SK-N-SH treated with all-trans-retinoic acid at 6 μM for 48 hours (cell line): ENCODE measurements at regions not wholly inside any gene's neighbourhood (a gene's known extent, or its start where the extent isn't known, plus 50 kb on each side); places are given as distances from the start of the nearest gene placed in this dataset.
A peak's percentile ranks its signal among the peaks of the same experiment; 100 is the strongest.

Experiments used
- ATAC-seq: fragments of 200-7000 bp; cut with Tn5 transposase; 3 replicates; pipeline ENCODE4 v1.9.1; 2020; ENCODE audit warnings: mild to moderate bottlenecking, moderate library complexity
- ARNTL ChIP-seq: fragments of 450-650 bp; formaldehyde crosslinking; IDR thresholded peaks from 2 replicates; pipeline ENCODE4 v1.5.0; 2020; ENCODE audit warnings: low read depth, mild to moderate bottlenecking, moderate library complexity, borderline replicate concordance
- BACH2 ChIP-seq: fragments of 250-450 bp; sonication (Bioruptor Pico); IDR thresholded peaks from 2 replicates; pipeline ENCODE4 v1.9.0; 2021; ENCODE audit warnings: mild to moderate bottlenecking, borderline replicate concordance
- CSDC2 ChIP-seq: fragments of 250-450 bp; sonication (Bioruptor Pico); IDR thresholded peaks from 2 replicates; pipeline ENCODE4 v1.5.0; 2020; ENCODE audit warnings: mild to moderate bottlenecking, moderate library complexity
- ESRRG ChIP-seq: fragments of 250-450 bp; sonication (Bioruptor Pico); IDR thresholded peaks from 2 replicates; pipeline ENCODE4 v1.6.1; 2021; ENCODE audit warnings: mild to moderate bottlenecking
- GLIS3 ChIP-seq: fragments of 250-450 bp; sonication (Bioruptor Pico); IDR thresholded peaks from 2 replicates; pipeline ENCODE4 v1.5.0; 2020; ENCODE audit warnings: mild to moderate bottlenecking, moderate library complexity
- ISL1 ChIP-seq: fragments of 250-450 bp; sonication (Bioruptor Pico); IDR thresholded peaks from 2 replicates; pipeline ENCODE4 v2.1.2; 2022; ENCODE audit warnings: mild to moderate bottlenecking, moderate library complexity
- OSR1 ChIP-seq: fragments of 250-450 bp; sonication (Bioruptor Pico); IDR thresholded peaks from 2 replicates; pipeline ENCODE4 v1.8.0; 2022; ENCODE audit warnings: moderate library complexity, mild to moderate bottlenecking, inconsistent platforms
- PPARA ChIP-seq: fragments of 250-450 bp; sonication (Bioruptor Pico); IDR thresholded peaks from 2 replicates; pipeline ENCODE4 v1.5.0; 2020; ENCODE audit warnings: mild to moderate bottlenecking, borderline replicate concordance
- RARB ChIP-seq: fragments of 250-450 bp; sonication (Bioruptor Pico); IDR thresholded peaks from 2 replicates; pipeline ENCODE4 v1.8.0; 2021; ENCODE audit warnings: mild to moderate bottlenecking, moderate library complexity
- SNAI2 ChIP-seq: fragments of 250-450 bp; sonication (Bioruptor Pico); IDR thresholded peaks from 2 replicates; pipeline ENCODE4 v1.5.0; 2020; ENCODE audit warnings: mild to moderate bottlenecking, moderate library complexity
- TCF4 ChIP-seq: fragments of 250-450 bp; sonication (Bioruptor Pico); IDR thresholded peaks from 2 replicates; pipeline ENCODE4 v1.8.0; 2021; ENCODE audit warnings: mild to moderate bottlenecking, moderate library complexity, borderline replicate concordance
- TOX ChIP-seq: fragments of 250-450 bp; sonication (Bioruptor Pico); IDR thresholded peaks from 2 replicates; pipeline ENCODE4 v1.8.0; 2021; ENCODE audit warnings: mild to moderate bottlenecking, moderate library complexity, borderline replicate concordance
- ZC3H10 ChIP-seq: fragments of 250-450 bp; sonication (Bioruptor Pico); IDR thresholded peaks from 2 replicates; pipeline ENCODE4 v1.5.1; 2021; ENCODE audit warnings: mild to moderate bottlenecking, moderate library complexity
- ZFP30 ChIP-seq: fragments of 450-650 bp; formaldehyde crosslinking; IDR thresholded peaks from 2 replicates; pipeline ENCODE4 v1.5.0; 2022; ENCODE audit warnings: mild to moderate bottlenecking, moderate library complexity
- ZNF565 ChIP-seq: fragments of 450-650 bp; formaldehyde crosslinking; conservative IDR thresholded peaks from 2 replicates; pipeline ENCODE4 v1.5.0; 2020; ENCODE audit warnings: low read depth, mild to moderate bottlenecking, moderate library complexity
- ZNF70 ChIP-seq: fragments of 450-650 bp; formaldehyde crosslinking; IDR thresholded peaks from 2 replicates; pipeline ENCODE4 v1.5.0; 2020; ENCODE audit warnings: mild to moderate bottlenecking, moderate library complexity
- ZNF8 ChIP-seq: fragments of 450-650 bp; formaldehyde crosslinking; IDR thresholded peaks from 2 replicates; pipeline ENCODE4 v1.5.0; 2020; ENCODE audit warnings: mild to moderate bottlenecking, moderate library complexity
- TF ChIP-seq, protein P1 (sequence below): fragments of 250-450 bp; sonication (Bioruptor Pico); IDR thresholded peaks from 2 replicates; pipeline ENCODE4 v1.5.0; 2020; ENCODE audit warnings: mild to moderate bottlenecking, moderate library complexity
- TF ChIP-seq, protein P2 (sequence below): fragments of 250-450 bp; sonication (Bioruptor Pico); IDR thresholded peaks from 2 replicates; pipeline ENCODE4 v1.5.1; 2021; ENCODE audit warnings: mild to moderate bottlenecking, moderate library complexity
- TF ChIP-seq, protein P3 (sequence below): fragments of 250-450 bp; sonication (Bioruptor Pico); IDR thresholded peaks from 2 replicates; pipeline ENCODE4 v1.8.0; 2021; ENCODE audit warnings: low read depth, mild to moderate bottlenecking, moderate library complexity, borderline replicate concordance
- TF ChIP-seq, protein P4 (sequence below): fragments of 250-450 bp; sonication (Bioruptor Pico); IDR thresholded peaks from 2 replicates; pipeline ENCODE4 v1.8.0; 2020; ENCODE audit warnings: mild to moderate bottlenecking, moderate library complexity, borderline replicate concordance
- TF ChIP-seq, protein P5 (sequence below): fragments of 250-450 bp; sonication (Bioruptor Pico); IDR thresholded peaks from 2 replicates; pipeline ENCODE4 v1.5.1; 2020; ENCODE audit warnings: low read depth, mild to moderate bottlenecking, moderate library complexity

DNA sequence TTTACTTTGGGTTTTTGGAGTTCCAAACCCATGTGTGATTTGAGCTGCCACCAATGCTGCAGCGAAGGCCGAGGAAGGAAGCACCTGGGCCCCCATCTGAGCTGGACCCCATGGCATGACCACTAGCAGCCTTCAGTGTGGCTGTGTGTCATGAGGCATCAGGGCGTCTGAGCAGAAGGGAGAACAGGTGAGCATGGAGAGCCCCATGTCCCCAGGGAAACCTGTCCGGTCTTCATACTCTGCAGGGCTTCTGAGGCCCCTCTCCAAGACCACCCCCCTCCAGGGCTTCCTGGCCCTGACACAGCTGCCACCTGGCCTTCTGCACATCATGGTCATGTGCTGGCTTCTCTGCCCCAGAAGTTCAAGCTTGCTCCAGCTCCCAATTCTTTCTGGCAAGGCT is 169.1 kb upstream of the CST7 start:
- no peak for ATAC-seq
- TF ChIP-seq ZNF70 (CRISPR knock-in tag) (no peak), TCF4 (CRISPR knock-in tag) (no peak), GLIS3 (CRISPR knock-in tag) (no peak), RARB (CRISPR knock-in tag) (no peak), CSDC2 (no peak), SNAI2 (no peak), ZNF565 (CRISPR knock-in tag) (no peak)

DNA sequence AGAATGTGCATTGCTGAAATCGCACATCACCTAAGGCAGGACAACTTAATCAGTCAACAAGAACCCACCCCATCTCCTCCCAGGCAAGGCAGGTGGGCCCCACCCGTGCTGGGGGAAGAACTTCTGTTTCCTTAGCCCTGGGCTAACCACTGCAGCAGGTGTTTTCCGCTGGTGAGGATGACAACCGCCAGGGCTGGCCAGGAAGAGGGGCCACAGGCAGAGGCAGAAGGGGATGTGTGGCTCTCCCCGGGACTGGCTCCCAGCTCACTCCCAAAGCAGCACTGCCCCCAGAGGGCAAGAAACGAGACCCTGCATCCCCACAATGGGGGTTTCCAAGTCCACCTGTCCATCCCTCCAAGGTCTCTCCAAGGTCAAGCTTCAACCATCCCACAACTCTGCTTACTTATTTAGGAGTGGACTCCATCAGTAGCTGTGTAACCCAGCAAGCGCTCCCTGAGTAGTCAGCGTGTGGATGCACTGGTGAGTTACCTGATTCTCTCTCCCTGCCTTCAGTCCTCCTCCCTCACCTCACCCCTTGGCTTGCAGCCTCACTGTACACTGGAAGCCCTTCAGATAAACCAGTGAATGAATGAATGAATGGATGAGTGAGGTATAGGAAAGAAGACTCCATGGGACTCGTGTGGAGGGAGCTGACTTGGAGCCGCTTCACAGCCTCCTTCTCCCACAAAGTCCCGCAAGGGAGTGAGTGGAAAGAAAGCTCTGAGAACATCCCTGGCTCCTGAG is 168.2 kb upstream of the CST7 start:
- no peak; the same call in 2 of the 3 replicates for ATAC-seq
- no peak for TF ChIP-seq PPARA (CRISPR knock-in tag)
- TF ChIP-seq, protein P1, sequence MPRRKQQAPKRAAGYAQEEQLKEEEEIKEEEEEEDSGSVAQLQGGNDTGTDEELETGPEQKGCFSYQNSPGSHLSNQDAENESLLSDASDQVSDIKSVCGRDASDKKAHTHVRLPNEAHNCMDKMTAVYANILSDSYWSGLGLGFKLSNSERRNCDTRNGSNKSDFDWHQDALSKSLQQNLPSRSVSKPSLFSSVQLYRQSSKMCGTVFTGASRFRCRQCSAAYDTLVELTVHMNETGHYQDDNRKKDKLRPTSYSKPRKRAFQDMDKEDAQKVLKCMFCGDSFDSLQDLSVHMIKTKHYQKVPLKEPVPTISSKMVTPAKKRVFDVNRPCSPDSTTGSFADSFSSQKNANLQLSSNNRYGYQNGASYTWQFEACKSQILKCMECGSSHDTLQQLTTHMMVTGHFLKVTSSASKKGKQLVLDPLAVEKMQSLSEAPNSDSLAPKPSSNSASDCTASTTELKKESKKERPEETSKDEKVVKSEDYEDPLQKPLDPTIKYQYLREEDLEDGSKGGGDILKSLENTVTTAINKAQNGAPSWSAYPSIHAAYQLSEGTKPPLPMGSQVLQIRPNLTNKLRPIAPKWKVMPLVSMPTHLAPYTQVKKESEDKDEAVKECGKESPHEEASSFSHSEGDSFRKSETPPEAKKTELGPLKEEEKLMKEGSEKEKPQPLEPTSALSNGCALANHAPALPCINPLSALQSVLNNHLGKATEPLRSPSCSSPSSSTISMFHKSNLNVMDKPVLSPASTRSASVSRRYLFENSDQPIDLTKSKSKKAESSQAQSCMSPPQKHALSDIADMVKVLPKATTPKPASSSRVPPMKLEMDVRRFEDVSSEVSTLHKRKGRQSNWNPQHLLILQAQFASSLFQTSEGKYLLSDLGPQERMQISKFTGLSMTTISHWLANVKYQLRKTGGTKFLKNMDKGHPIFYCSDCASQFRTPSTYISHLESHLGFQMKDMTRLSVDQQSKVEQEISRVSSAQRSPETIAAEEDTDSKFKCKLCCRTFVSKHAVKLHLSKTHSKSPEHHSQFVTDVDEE (CRISPR knock-in tag): no peak
- no peak for TF ChIP-seq ZFP30 (CRISPR knock-in tag)
- TF ChIP-seq, protein P2, sequence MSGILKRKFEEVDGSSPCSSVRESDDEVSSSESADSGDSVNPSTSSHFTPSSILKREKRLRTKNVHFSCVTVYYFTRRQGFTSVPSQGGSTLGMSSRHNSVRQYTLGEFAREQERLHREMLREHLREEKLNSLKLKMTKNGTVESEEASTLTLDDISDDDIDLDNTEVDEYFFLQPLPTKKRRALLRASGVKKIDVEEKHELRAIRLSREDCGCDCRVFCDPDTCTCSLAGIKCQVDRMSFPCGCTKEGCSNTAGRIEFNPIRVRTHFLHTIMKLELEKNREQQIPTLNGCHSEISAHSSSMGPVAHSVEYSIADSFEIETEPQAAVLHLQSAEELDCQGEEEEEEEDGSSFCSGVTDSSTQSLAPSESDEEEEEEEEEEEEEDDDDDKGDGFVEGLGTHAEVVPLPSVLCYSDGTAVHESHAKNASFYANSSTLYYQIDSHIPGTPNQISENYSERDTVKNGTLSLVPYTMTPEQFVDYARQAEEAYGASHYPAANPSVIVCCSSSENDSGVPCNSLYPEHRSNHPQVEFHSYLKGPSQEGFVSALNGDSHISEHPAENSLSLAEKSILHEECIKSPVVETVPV (CRISPR knock-in tag): no peak
- no peak for TF ChIP-seq ZC3H10 (CRISPR knock-in tag)
- TF ChIP-seq RARB (CRISPR knock-in tag): no peak
- TF ChIP-seq, protein P3, sequence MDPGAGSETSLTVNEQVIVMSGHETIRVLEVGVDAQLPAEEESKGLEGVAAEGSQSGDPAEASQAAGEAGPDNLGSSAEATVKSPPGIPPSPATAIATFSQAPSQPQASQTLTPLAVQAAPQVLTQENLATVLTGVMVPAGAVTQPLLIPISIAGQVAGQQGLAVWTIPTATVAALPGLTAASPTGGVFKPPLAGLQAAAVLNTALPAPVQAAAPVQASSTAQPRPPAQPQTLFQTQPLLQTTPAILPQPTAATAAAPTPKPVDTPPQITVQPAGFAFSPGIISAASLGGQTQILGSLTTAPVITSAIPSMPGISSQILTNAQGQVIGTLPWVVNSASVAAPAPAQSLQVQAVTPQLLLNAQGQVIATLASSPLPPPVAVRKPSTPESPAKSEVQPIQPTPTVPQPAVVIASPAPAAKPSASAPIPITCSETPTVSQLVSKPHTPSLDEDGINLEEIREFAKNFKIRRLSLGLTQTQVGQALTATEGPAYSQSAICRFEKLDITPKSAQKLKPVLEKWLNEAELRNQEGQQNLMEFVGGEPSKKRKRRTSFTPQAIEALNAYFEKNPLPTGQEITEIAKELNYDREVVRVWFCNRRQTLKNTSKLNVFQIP (CRISPR knock-in tag): no peak
- TF ChIP-seq GLIS3 (CRISPR knock-in tag): no peak
- TF ChIP-seq OSR1 (CRISPR knock-in tag): no peak
- TF ChIP-seq TCF4 (CRISPR knock-in tag): no peak
- TF ChIP-seq ZNF8 (CRISPR knock-in tag): no peak
- no peak for TF ChIP-seq ARNTL (CRISPR knock-in tag)
- no peak for TF ChIP-seq ZNF565 (CRISPR knock-in tag)
- TF ChIP-seq ESRRG (CRISPR knock-in tag): no peak
- TF ChIP-seq BACH2 (CRISPR knock-in tag): no peak

DNA sequence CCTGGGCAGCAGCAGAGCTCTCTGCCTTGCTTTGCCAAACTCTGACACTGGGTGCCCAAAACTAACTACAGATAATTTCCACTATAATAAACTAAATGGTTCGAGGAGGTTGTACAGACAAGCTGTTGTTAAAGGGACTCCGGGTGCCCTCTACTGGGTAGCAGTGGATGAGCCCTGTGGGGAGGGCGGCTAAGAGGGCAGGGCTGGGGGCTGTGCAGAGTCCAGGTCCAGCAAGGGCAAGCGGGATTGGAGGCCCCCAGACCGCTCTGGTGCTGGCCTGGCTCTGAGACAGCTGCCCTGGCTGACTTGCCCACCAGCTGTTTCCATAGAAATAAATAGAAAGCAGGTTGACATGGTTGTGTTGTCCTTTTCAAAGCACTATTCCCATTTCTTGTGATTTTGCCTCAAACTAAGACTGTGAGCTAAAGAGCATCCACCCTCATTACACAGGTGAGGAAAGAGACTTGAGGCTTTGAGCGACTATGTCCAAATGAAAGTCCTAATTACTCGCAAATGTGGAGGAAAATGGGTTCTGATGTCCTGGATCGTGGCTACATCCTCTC is 167.6 kb upstream of the CST7 start:
- peak; percentile 86 for ATAC-seq
- no peak for TF ChIP-seq OSR1 (CRISPR knock-in tag)
- TF ChIP-seq TOX: no peak
- TF ChIP-seq BACH2 (CRISPR knock-in tag): no peak
- TF ChIP-seq GLIS3 (CRISPR knock-in tag): no peak
- TF ChIP-seq ISL1 (CRISPR knock-in tag): no peak
- TF ChIP-seq ZFP30 (CRISPR knock-in tag): no peak
- no peak for TF ChIP-seq ZNF70 (CRISPR knock-in tag)
- no peak for TF ChIP-seq ZC3H10 (CRISPR knock-in tag)
- TF ChIP-seq TCF4 (CRISPR knock-in tag): no peak
- no peak for TF ChIP-seq CSDC2
- no peak for TF ChIP-seq PPARA (CRISPR knock-in tag)
- TF ChIP-seq, protein P4, sequence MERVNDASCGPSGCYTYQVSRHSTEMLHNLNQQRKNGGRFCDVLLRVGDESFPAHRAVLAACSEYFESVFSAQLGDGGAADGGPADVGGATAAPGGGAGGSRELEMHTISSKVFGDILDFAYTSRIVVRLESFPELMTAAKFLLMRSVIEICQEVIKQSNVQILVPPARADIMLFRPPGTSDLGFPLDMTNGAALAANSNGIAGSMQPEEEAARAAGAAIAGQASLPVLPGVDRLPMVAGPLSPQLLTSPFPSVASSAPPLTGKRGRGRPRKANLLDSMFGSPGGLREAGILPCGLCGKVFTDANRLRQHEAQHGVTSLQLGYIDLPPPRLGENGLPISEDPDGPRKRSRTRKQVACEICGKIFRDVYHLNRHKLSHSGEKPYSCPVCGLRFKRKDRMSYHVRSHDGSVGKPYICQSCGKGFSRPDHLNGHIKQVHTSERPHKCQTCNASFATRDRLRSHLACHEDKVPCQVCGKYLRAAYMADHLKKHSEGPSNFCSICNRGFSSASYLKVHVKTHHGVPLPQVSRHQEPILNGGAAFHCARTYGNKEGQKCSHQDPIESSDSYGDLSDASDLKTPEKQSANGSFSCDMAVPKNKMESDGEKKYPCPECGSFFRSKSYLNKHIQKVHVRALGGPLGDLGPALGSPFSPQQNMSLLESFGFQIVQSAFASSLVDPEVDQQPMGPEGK: no peak
- TF ChIP-seq, protein P5, sequence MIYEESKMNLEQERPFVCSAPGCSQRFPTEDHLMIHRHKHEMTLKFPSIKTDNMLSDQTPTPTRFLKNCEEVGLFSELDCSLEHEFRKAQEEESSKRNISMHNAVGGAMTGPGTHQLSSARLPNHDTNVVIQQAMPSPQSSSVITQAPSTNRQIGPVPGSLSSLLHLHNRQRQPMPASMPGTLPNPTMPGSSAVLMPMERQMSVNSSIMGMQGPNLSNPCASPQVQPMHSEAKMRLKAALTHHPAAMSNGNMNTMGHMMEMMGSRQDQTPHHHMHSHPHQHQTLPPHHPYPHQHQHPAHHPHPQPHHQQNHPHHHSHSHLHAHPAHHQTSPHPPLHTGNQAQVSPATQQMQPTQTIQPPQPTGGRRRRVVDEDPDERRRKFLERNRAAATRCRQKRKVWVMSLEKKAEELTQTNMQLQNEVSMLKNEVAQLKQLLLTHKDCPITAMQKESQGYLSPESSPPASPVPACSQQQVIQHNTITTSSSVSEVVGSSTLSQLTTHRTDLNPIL: no peak
